HAP-1 (cell line): ENCODE measurements at regions not wholly inside any gene's neighbourhood (a gene's known extent, or its start where the extent isn't known, plus 50 kb on each side); places are given as distances from the start of the nearest gene placed in this dataset.
A peak's percentile ranks its signal among the peaks of the same experiment; 100 is the strongest.

ENCODE experiments used
- DNase-seq, 2 experiments: peaks; one replicate each; pipeline ENCODE4 v3.0.0-alpha.2; 2016 to 2020; ENCODE audit warnings: low spot score in 2 of 2
- H3K27me3 ChIP-seq: fragments of 250-450 bp; sonication (Bioruptor Pico); 2 replicates; pipeline ENCODE4 v1.5.1; 2020; ENCODE audit warnings: low read depth, mild to moderate bottlenecking, moderate library complexity
- H3K36me3 ChIP-seq: fragments of 250-450 bp; sonication (Bioruptor Pico); replicated peaks from 2 replicates; pipeline ENCODE4 v1.5.1; 2020; ENCODE audit warnings: mild to moderate bottlenecking
- H3K4me1 ChIP-seq: fragments of 250-450 bp; sonication (Bioruptor Pico); 2 replicates; pipeline ENCODE4 v1.5.1; 2020; ENCODE audit warnings: mild to moderate bottlenecking
- H3K4me3 ChIP-seq: fragments of 250-450 bp; sonication (Bioruptor Pico); 2 replicates; pipeline ENCODE4 v1.5.1; 2020; ENCODE audit warnings: mild to moderate bottlenecking, moderate library complexity
- H3K9me3 ChIP-seq: fragments of 250-450 bp; sonication (Bioruptor Pico); 2 replicates; pipeline ENCODE4 v1.5.1; 2020; ENCODE audit warnings: mild to moderate bottlenecking, moderate library complexity
- in situ Hi-C: fragments of 300-500 bp; cut with MboI; formaldehyde crosslinking; loops from 3 replicates; pipeline ENCODE4 v1.14.3; 2020; ENCODE audit warnings: low sequenced_read_pairs, inconsistent platforms, mixed read lengths

- Histone ChIP-seq H3K9me3 (no peaks in the 10 kb centered on the region), H3K4me3 (no peak overlapping the region), H3K27me3 (no peaks in the 10 kb centered on the region), H3K4me1 (no peaks in the 10 kb centered on the region), H3K36me3 (no peaks in the 10 kb centered on the region)
- no peak for DNase-seq
- in situ Hi-C loops: no loop called here
Measured at GRCh38 chr14:96994999-96995398, 197.8 kb downstream of the VRK1 start.

DNA sequence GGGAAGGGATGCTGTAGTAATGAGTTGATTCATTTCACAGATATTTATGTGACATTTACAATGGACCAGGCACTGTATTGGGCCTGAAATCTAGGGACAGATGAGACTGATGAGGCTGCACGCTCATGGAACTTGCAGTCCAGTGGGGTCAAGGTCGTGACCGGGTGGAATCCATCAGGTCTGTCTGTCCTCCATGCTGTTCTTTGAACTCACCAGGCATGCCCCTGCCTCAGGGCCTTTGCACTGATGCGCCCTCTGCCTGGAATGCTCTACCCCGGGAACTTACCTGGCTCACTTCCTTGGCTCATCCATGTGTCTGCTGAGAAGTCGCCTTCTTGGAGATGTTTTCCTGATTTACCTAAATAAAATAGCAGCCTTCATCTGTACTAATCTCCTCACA is 200.1 kb downstream of the VRK1 start:
- no peak for DNase-seq
- no peaks in the 10 kb centered on the region for H3K27me3 ChIP-seq
- H3K4me1 ChIP-seq: no peaks in the 10 kb centered on the region
- H3K4me3 ChIP-seq: no peak overlapping the region
- in situ Hi-C loops: no loop called here
- H3K36me3 ChIP-seq: no peaks in the 10 kb centered on the region
- H3K9me3 ChIP-seq: no peaks in the 10 kb centered on the region

DNA sequence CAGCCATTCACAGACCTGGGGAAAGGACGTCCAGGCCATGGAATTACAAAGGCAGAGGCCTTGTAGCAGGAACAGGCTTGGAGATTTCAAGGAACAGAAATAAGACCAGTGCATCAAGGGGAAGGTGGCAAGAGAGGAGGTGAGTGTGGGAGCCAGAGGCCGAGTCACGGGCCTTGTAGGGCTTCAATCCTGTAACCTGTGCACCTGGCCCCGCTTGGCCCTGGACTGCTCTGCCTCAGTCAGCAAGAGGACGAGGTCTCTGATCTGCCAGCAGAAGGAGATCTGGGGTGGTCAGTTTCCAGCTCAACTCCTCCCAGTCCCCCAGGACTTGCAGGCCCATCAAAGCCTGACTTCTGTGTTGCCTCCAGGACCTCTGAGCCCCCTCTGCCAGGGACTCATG is 200.8 kb downstream of the VRK1 start:
- Histone ChIP-seq H3K4me3 (no peak overlapping the region), H3K36me3 (no peaks in the 10 kb centered on the region), H3K4me1 (no peaks in the 10 kb centered on the region), H3K9me3 (no peaks in the 10 kb centered on the region), H3K27me3 (no peaks in the 10 kb centered on the region)
- in situ Hi-C loops: no loop called here
- no peak for DNase-seq

- no peak for DNase-seq
- Histone ChIP-seq H3K27me3 (no peaks in the 10 kb centered on the region), H3K36me3 (no peaks in the 10 kb centered on the region), H3K4me3 (no peak overlapping the region), H3K4me1 (no peaks in the 10 kb centered on the region), H3K9me3 (no peaks in the 10 kb centered on the region)
- in situ Hi-C loops: no loop called here
Measured at GRCh38 chr14:96999654-97000155, 202.5 kb downstream of the VRK1 start.

- Histone ChIP-seq H3K4me3 (no peak overlapping the region), H3K27me3 (no peaks in the 10 kb centered on the region), H3K9me3 (no peaks in the 10 kb centered on the region), H3K4me1 (no peaks in the 10 kb centered on the region), H3K36me3 (no peaks in the 10 kb centered on the region)
- in situ Hi-C loops: no loop called here
- no peak for DNase-seq
Measured at GRCh38 chr14:97002454-97002853, 205.3 kb downstream of the VRK1 start.

- H3K4me1 ChIP-seq: no peaks in the 10 kb centered on the region
- in situ Hi-C loops: no loop called here
- DNase-seq: no peak
- H3K27me3 ChIP-seq: no peaks in the 10 kb centered on the region
- no peaks in the 10 kb centered on the region for H3K9me3 ChIP-seq
- no peaks in the 10 kb centered on the region for H3K36me3 ChIP-seq
- no peak overlapping the region for H3K4me3 ChIP-seq
Measured at GRCh38 chr14:97005934-97006333, 208.8 kb downstream of the VRK1 start.

- H3K4me1 ChIP-seq: no peaks in the 10 kb centered on the region
- H3K4me3 ChIP-seq: no peak overlapping the region
- no peaks in the 10 kb centered on the region for H3K27me3 ChIP-seq
- in situ Hi-C loops: no loop called here
- DNase-seq: no peak
- H3K9me3 ChIP-seq: no peaks in the 10 kb centered on the region
- no peaks in the 10 kb centered on the region for H3K36me3 ChIP-seq
Measured at GRCh38 chr14:97010491-97011160, 213.4 kb downstream of the VRK1 start.

- Histone ChIP-seq H3K36me3 (no peaks in the 10 kb centered on the region), H3K9me3 (no peaks in the 10 kb centered on the region), H3K27me3 (no peaks in the 10 kb centered on the region), H3K4me1 (no peaks in the 10 kb centered on the region), H3K4me3 (no peak overlapping the region)
- no peak for DNase-seq
- in situ Hi-C loops: no loop called here
Measured at GRCh38 chr14:97013878-97014277, 216.7 kb downstream of the VRK1 start.

GRCh38 chr14:97021001-97021400 is 223.8 kb downstream of the VRK1 start:
- H3K27me3 ChIP-seq: no peaks in the 10 kb centered on the region
- H3K4me3 ChIP-seq: no peak overlapping the region
- in situ Hi-C loops: no loop called here
- no peaks in the 10 kb centered on the region for H3K36me3 ChIP-seq
- H3K4me1 ChIP-seq: no peaks in the 10 kb centered on the region
- no peak for DNase-seq
- H3K9me3 ChIP-seq: no peaks in the 10 kb centered on the region

DNA sequence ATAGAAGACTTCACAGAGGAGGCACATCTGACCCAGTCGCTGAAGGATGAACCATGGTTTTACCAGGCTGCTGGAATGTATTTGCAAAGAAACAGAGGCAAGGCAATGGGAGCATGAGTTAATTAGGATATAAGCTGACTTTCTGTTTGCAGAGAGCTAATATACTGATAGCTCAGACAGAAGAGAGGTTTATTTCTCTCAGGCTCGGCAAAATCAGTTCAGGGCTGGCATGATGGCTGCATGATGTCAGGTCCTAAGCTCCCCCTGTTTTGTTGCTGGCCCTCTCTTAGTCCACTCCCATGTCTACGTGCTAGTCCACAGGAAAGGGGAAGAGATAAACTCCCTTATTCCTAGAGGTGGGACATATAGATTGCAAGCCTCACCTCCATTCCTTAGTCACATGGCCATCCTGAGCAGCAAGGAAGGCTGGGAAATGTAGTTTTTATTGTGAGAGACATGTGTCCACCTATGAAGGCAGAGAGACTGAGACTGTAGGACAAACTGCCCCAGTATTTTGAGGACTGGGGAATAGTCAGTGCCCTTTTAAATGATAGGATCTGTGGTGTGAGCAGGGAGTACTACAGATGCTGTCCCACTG is 224.5 kb downstream of the VRK1 start:
- Histone ChIP-seq H3K4me3 (no peak overlapping the region), H3K9me3 (no peaks in the 10 kb centered on the region), H3K36me3 (no peaks in the 10 kb centered on the region), H3K27me3 (no peaks in the 10 kb centered on the region), H3K4me1 (no peaks in the 10 kb centered on the region)
- peak in 1 of 2 experiments; percentile 21 for DNase-seq
- in situ Hi-C loops: no loop called here

DNA sequence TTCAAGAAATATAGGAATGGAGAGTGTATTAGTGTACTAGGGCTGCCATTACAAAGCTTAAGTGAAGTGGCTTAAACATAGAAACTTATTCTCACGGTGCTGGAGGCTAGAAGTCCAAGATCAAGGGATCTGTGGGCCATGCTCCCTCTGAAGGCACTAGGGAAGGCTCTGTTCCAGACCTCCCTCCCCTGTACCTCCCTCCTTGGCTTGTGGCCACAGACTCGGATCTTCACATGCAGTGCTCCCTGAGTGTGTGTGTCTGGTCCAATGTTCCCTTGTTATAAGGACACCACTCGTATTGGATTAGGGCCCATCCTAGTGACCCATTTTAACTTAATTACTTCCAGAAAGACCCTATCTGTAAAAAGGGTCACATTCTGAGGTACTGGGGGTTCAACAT is 225.6 kb downstream of the VRK1 start:
- Histone ChIP-seq H3K9me3 (no peaks in the 10 kb centered on the region), H3K4me3 (no peak overlapping the region), H3K4me1 (no peaks in the 10 kb centered on the region), H3K36me3 (no peaks in the 10 kb centered on the region), H3K27me3 (no peaks in the 10 kb centered on the region)
- in situ Hi-C loops: no loop called here
- no peak for DNase-seq

DNA sequence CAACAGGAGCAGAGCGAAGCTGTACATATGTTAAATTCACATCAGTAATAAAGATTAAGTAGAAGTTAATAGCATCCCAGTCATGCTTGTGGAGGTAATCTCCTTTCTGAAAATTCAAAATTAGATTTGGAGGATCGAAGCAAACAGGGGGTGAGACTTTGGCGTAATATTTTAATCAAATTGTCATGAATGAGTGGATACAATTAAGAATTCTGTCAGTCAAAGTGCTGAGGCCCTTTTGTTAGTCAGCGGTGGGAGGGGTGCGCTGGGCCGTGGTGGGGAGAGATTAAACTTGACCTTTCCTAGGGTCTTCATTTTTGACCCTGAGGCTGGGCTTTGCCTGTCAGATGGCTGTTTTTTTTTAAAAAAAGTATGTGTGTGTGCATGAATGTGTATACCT is 226.7 kb downstream of the VRK1 start:
- no peaks in the 10 kb centered on the region for H3K4me1 ChIP-seq
- no peak overlapping the region for H3K4me3 ChIP-seq
- DNase-seq: no peak
- H3K9me3 ChIP-seq: no peaks in the 10 kb centered on the region
- no peaks in the 10 kb centered on the region for H3K27me3 ChIP-seq
- no peaks in the 10 kb centered on the region for H3K36me3 ChIP-seq
- in situ Hi-C loops: no loop called here

DNA sequence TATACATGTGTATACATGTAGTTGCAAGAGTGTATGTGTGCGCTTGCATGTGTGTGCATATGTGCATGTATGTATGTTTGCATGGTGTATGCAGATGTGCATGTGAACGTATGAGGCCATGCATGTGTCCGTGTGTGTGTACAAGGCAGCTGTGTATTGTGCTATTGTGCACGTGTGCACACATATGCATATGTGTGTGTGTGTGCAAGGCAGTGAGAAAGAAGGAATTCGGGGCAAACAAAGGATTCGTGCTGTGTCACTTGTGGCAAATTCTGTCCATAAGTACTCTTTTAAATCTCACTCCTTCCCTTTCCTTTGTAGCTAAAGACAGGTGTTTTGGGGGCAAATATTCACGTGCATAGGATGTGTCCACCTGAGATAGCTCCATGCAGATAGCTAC is 227.1 kb downstream of the VRK1 start:
- no peak overlapping the region for H3K4me3 ChIP-seq
- H3K4me1 ChIP-seq: no peaks in the 10 kb centered on the region
- H3K9me3 ChIP-seq: no peaks in the 10 kb centered on the region
- in situ Hi-C loops: no loop called here
- H3K27me3 ChIP-seq: no peaks in the 10 kb centered on the region
- no peaks in the 10 kb centered on the region for H3K36me3 ChIP-seq
- DNase-seq: no peak

DNA sequence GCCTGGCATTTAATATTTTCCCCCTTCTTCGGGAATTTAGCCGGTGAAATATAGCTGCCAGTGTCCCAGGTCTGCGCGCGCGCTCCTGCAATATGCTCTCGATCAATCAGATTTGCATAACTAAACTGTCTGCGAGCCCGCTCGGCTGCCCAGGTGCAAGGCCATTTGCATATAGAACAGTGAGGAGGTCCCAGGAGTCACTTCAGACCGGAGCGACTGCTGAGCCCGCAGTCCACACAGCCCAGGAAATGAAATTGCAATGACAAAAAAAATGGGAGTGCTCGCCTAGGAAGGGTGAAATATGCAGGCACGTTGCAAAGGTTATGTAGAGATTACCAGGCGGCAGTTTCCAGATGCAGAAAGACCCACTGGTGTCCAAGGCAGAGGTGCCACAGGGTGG is 228.5 kb downstream of the VRK1 start:
- Histone ChIP-seq H3K9me3 (no peaks in the 10 kb centered on the region), H3K27me3 (no peaks in the 10 kb centered on the region), H3K4me3 (no peak overlapping the region), H3K36me3 (no peaks in the 10 kb centered on the region), H3K4me1 (no peaks in the 10 kb centered on the region)
- DNase-seq: peak; percentile 5 to 42
- in situ Hi-C loops: no loop called here
